ENCODE measurements at regions not wholly inside any gene's neighbourhood (a gene's known extent, or its start where the extent isn't known, plus 50 kb on each side); places are given as distances from the start of the nearest gene placed in this dataset.

GRCh38 chr4:152160225-152160800, 375.6 kb downstream of the FBXW7 start:
- TF ChIP-seq CTCF (IDR thresholded peaks at IDR 0.05 in 8 of 11, conservative IDR thresholded peaks at IDR 0.05 in 3 of 11) (no peak), POLR2A (IDR thresholded peaks at IDR 0.05) (no peak), POLR2AphosphoS5 (IDR thresholded peaks at IDR 0.05) (no peak)
